A549 (cell line): ENCODE measurements at regions not wholly inside any gene's neighbourhood (a gene's known extent, or its start where the extent isn't known, plus 50 kb on each side); places are given as distances from the start of the nearest gene placed in this dataset.
"Not testable (repeated sequence)": the region's sequence is repeated elsewhere in the genome, so short reads cannot be mapped to it uniquely, and the experiment has no call there.

Experiments used
- ATAC-seq, 2 experiments: fragments of 200-7000 bp in 1 of 2; fragments of >200 bp in 1 of 2; cut with Nextera tagmentation in 1 of 2; cut with Tn5 transposase in 1 of 2; 3 replicates each; pipeline versions ENCODE4 v1.8.0 to v1.9.1; 2018 to 2020; ENCODE audit warnings: mild to moderate bottlenecking in 1 of 2, moderate library complexity in 1 of 2
- CTCF ChIA-PET: fragments of 300-600 bp; sonication (Branson Sonifier 250); formaldehyde crosslinking; extraction: SDS; loops from one replicate; lab custom pipeline; 2021; ENCODE audit warnings: antibody characterized with exemption, inconsistent platforms; lab: Yijun Ruan, JAX
- POLR2A ChIA-PET: fragments of 350-600 bp; formaldehyde crosslinking; extraction: SDS; loops from one replicate; lab custom pipeline; 2021; ENCODE audit warnings: antibody characterized with exemption, inconsistent platforms; lab: Yijun Ruan, JAX
- DNase-seq, 2 experiments: peaks; one replicate each; pipeline versions ENCODE4 v3.0.0 to v3.0.0-alpha.2; 2011 to 2016; ENCODE audit warnings: low read depth in 1 of 2, low spot score in 1 of 2
- FAIRE-seq: peaks from 2 replicates; lab custom pipeline; 2011; peaks lifted over from hg19 to GRCh38; lab: Jason Lieb, UNC
- H3K27ac ChIP-seq, 2 experiments: fragments of >200 bp; sonication (Bioruptor Twin); formaldehyde crosslinking; 3 replicates each; pipeline ENCODE4 v1.5.1; 2016 to 2017
- H3K4me1 ChIP-seq: fragments of >200 bp; sonication (Bioruptor Twin); formaldehyde crosslinking; 3 replicates; pipeline ENCODE4 v1.6.1; 2016
- H3K4me2 ChIP-seq: fragments of >200 bp; sonication (Bioruptor Twin); formaldehyde crosslinking; 3 replicates; pipeline ENCODE4 v1.6.1; 2016
- H3K4me3 ChIP-seq: fragments of >200 bp; sonication (Bioruptor Twin); formaldehyde crosslinking; 3 replicates; pipeline ENCODE4 v1.5.1; 2016
- H3K9me3 ChIP-seq: fragments of >200 bp; sonication (Bioruptor Twin); formaldehyde crosslinking; 3 replicates; pipeline ENCODE4 v1.6.1; 2016
- CHD4 ChIP-seq: fragments of 200-600 bp; sonication (generic); IDR thresholded peaks from 2 replicates; pipeline ENCODE4 v1.6.1; 2016; ENCODE audit warnings: antibody characterized with exemption, mild to moderate bottlenecking, borderline replicate concordance
- EHF ChIP-seq: fragments of 250-450 bp; sonication (Bioruptor Pico); IDR thresholded peaks from 2 replicates; pipeline ENCODE4 v1.5.0; 2020; ENCODE audit warnings: mild to moderate bottlenecking
- ELK1 ChIP-seq: fragments of 150-350 bp; IDR thresholded peaks from 2 replicates; pipeline ENCODE4 v1.6.1; 2014; ENCODE audit warnings: low read depth, mild to moderate bottlenecking, low read length
- EP300 ChIP-seq, 2 experiments: fragments of >200 bp; sonication (Bioruptor Twin); formaldehyde crosslinking; IDR thresholded peaks; 2 replicates in 1 of 2; 3 replicates in 1 of 2; pipeline ENCODE4 v1.6.1; 2016 to 2017
- FOSL2 ChIP-seq, 2 experiments: fragments of 450-650 bp in 1 of 2; fragments of >200 bp in 1 of 2; sonication (Bioruptor Twin) in 1 of 2; formaldehyde crosslinking; IDR thresholded peaks; 2 replicates each; pipeline versions ENCODE4 v1.5.0 to v1.6.1; 2016 to 2020; ENCODE audit warnings: mild to moderate bottlenecking in 1 of 2, moderate library complexity in 1 of 2
- GATA3 ChIP-seq: IDR thresholded peaks from 2 replicates; pipeline ENCODE4 v1.6.1; 2012; ENCODE audit warnings: borderline replicate concordance
- HOXB13 ChIP-seq: fragments of 250-450 bp; sonication (Bioruptor Pico); IDR thresholded peaks from 2 replicates; pipeline ENCODE4 v1.5.0; 2020; ENCODE audit warnings: low read depth, mild to moderate bottlenecking, moderate library complexity
- JUN ChIP-seq, 2 experiments: fragments of >200 bp; sonication (Bioruptor Twin); formaldehyde crosslinking; IDR thresholded peaks; 2 replicates in 1 of 2; 3 replicates in 1 of 2; pipeline ENCODE4 v1.6.1; 2016 to 2017
- KDM5A ChIP-seq: fragments of 200-600 bp; sonication (generic); IDR thresholded peaks from 2 replicates; pipeline ENCODE4 v1.6.1; 2016; ENCODE audit warnings: antibody characterized with exemption, mild to moderate bottlenecking
- POLR2A ChIP-seq: IDR thresholded peaks from 2 replicates; pipeline ENCODE4 v1.6.1; 2012; ENCODE audit warnings: mild to moderate bottlenecking, low read length
- RFX5 ChIP-seq: fragments of 450-650 bp; IDR thresholded peaks from 2 replicates; pipeline ENCODE4 v1.7.1; 2014; ENCODE audit warnings: antibody characterized with exemption, mild to moderate bottlenecking, moderate library complexity
- RNF2 ChIP-seq: fragments of 200-600 bp; sonication (generic); IDR thresholded peaks from 2 replicates; pipeline ENCODE4 v1.6.1; 2016; ENCODE audit warnings: low read depth, mild to moderate bottlenecking, antibody characterized with exemption, moderate library complexity, borderline replicate concordance
- SMC3 ChIP-seq: fragments of >200 bp; sonication (Bioruptor Twin); formaldehyde crosslinking; IDR thresholded peaks from 3 replicates; pipeline ENCODE4 v1.6.1; 2018; ENCODE audit warnings: inconsistent platforms
- ZNF302 ChIP-seq: fragments of 250-450 bp; sonication (Bioruptor Pico); IDR thresholded peaks from 2 replicates; pipeline ENCODE4 v1.9.0; 2021; ENCODE audit warnings: inconsistent platforms, mild to moderate bottlenecking, moderate library complexity
- WGBS: methylation state at CpG from one replicate; pipeline ENCODE4 v1.1.6; 2017; ENCODE audit errors: missing lambda C conversion rate; 5-methylcytosine and 5-hydroxymethylcytosine counted together
- TF ChIP-seq, protein P1 (sequence below): fragments of 200-600 bp; sonication (generic); IDR thresholded peaks from 2 replicates; pipeline ENCODE4 v1.6.1; 2016; ENCODE audit warnings: antibody characterized with exemption, mild to moderate bottlenecking, moderate library complexity
- TF ChIP-seq, protein P2 (sequence below): fragments of >200 bp; sonication (Bioruptor Twin); formaldehyde crosslinking; IDR thresholded peaks from 3 replicates; pipeline ENCODE4 v1.5.1; 2016
- TF ChIP-seq, protein P3 (sequence below): fragments of >200 bp; sonication (Bioruptor Twin); formaldehyde crosslinking; IDR thresholded peaks from 2 replicates; pipeline ENCODE4 v1.6.1; 2016
- TF ChIP-seq, protein P4 (sequence below): IDR thresholded peaks from 2 replicates; pipeline ENCODE4 v1.6.1; 2012; ENCODE audit warnings: low read depth, borderline replicate concordance
- TF ChIP-seq, protein P5 (sequence below): IDR thresholded peaks from 2 replicates; pipeline ENCODE4 v1.6.1; 2012

GRCh38 chr4:3874525-3875110 is 108.4 kb downstream of the ADRA2C start:
- ATAC-seq (no peak), FAIRE-seq (no peak)

GRCh38 chr4:3875466-3875865 is 109.3 kb downstream of the ADRA2C start:
- H3K27ac ChIP-seq = no peak overlapping the region
- 0% methylated on average over 3 of the region's 4 CpGs for WGBS
- TF ChIP-seq ZNF302 (CRISPR knock-in tag) (no peak), ELK1 (no peak), SMC3 (no peak), RFX5 (no peak), EHF (CRISPR knock-in tag) (no peak), GATA3 (no peak), RNF2 (no peak), POLR2A (no peak), JUN (IDR thresholded peaks at IDR 0.05) (no peak), HOXB13 (CRISPR knock-in tag) (no peak), KDM5A (no peak), FOSL2 (IDR thresholded peaks at IDR 0.05) (no peak), FOSL2 (CRISPR knock-in tag; IDR thresholded peaks at IDR 0.05) (no peak)
- TF ChIP-seq, protein P1, sequence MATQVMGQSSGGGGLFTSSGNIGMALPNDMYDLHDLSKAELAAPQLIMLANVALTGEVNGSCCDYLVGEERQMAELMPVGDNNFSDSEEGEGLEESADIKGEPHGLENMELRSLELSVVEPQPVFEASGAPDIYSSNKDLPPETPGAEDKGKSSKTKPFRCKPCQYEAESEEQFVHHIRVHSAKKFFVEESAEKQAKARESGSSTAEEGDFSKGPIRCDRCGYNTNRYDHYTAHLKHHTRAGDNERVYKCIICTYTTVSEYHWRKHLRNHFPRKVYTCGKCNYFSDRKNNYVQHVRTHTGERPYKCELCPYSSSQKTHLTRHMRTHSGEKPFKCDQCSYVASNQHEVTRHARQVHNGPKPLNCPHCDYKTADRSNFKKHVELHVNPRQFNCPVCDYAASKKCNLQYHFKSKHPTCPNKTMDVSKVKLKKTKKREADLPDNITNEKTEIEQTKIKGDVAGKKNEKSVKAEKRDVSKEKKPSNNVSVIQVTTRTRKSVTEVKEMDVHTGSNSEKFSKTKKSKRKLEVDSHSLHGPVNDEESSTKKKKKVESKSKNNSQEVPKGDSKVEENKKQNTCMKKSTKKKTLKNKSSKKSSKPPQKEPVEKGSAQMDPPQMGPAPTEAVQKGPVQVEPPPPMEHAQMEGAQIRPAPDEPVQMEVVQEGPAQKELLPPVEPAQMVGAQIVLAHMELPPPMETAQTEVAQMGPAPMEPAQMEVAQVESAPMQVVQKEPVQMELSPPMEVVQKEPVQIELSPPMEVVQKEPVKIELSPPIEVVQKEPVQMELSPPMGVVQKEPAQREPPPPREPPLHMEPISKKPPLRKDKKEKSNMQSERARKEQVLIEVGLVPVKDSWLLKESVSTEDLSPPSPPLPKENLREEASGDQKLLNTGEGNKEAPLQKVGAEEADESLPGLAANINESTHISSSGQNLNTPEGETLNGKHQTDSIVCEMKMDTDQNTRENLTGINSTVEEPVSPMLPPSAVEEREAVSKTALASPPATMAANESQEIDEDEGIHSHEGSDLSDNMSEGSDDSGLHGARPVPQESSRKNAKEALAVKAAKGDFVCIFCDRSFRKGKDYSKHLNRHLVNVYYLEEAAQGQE = no peak
- TF ChIP-seq, protein P2, sequence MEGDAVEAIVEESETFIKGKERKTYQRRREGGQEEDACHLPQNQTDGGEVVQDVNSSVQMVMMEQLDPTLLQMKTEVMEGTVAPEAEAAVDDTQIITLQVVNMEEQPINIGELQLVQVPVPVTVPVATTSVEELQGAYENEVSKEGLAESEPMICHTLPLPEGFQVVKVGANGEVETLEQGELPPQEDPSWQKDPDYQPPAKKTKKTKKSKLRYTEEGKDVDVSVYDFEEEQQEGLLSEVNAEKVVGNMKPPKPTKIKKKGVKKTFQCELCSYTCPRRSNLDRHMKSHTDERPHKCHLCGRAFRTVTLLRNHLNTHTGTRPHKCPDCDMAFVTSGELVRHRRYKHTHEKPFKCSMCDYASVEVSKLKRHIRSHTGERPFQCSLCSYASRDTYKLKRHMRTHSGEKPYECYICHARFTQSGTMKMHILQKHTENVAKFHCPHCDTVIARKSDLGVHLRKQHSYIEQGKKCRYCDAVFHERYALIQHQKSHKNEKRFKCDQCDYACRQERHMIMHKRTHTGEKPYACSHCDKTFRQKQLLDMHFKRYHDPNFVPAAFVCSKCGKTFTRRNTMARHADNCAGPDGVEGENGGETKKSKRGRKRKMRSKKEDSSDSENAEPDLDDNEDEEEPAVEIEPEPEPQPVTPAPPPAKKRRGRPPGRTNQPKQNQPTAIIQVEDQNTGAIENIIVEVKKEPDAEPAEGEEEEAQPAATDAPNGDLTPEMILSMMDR = no peak
- TF ChIP-seq, protein P3, sequence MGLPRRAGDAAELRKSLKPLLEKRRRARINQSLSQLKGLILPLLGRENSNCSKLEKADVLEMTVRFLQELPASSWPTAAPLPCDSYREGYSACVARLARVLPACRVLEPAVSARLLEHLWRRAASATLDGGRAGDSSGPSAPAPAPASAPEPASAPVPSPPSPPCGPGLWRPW = no peak
- TF ChIP-seq, protein P4, sequence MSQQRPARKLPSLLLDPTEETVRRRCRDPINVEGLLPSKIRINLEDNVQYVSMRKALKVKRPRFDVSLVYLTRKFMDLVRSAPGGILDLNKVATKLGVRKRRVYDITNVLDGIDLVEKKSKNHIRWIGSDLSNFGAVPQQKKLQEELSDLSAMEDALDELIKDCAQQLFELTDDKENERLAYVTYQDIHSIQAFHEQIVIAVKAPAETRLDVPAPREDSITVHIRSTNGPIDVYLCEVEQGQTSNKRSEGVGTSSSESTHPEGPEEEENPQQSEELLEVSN = no peak
- TF ChIP-seq, protein P5, sequence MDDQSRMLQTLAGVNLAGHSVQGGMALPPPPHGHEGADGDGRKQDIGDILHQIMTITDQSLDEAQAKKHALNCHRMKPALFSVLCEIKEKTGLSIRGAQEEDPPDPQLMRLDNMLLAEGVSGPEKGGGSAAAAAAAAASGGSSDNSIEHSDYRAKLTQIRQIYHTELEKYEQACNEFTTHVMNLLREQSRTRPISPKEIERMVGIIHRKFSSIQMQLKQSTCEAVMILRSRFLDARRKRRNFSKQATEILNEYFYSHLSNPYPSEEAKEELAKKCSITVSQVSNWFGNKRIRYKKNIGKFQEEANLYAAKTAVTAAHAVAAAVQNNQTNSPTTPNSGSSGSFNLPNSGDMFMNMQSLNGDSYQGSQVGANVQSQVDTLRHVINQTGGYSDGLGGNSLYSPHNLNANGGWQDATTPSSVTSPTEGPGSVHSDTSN = no peak
- DNase-seq = no peak
- no peak overlapping the region for H3K4me2 ChIP-seq
- no peaks in the 10 kb centered on the region for H3K4me1 ChIP-seq
- ChIA-PET POLR2A (no interaction called here), CTCF (interaction anchor here (1.7 kb wide), 1 partner anchor 20 kb away, joined by 3 read pairs; no protein-coding TSS in a partner anchor)
- FAIRE-seq = no peak
- H3K9me3 ChIP-seq = peaks cover 4% of the 10 kb centered on the region
- no peak overlapping the region for H3K4me3 ChIP-seq
- no peak for ATAC-seq

More at GRCh38 chr4:3874525-3875110, 108.4 kb downstream of the ADRA2C start:
- CTCF ChIA-PET = interaction anchor here (1.7 kb wide), 1 partner anchor 21 kb away, joined by 3 read pairs; no protein-coding TSS in a partner anchor
- no peak for TF ChIP-seq CHD4
- no peak for TF ChIP-seq EP300 (IDR thresholded peaks at IDR 0.05)
- TF ChIP-seq, all 56 proteins: peak for 0
- POLR2A ChIA-PET = no interaction called here
- Histone ChIP-seq H3K4me1 (no peaks in the 10 kb centered on the region), H3K9me3 (peaks cover 4% of the 10 kb centered on the region), H3K4me3 (no peak overlapping the region), H3K27ac (no peak overlapping the region), H3K4me2 (no peak overlapping the region)
- no peak for DNase-seq
- 8% methylated on average over 5 of the region's 11 CpGs for WGBS

DNA sequence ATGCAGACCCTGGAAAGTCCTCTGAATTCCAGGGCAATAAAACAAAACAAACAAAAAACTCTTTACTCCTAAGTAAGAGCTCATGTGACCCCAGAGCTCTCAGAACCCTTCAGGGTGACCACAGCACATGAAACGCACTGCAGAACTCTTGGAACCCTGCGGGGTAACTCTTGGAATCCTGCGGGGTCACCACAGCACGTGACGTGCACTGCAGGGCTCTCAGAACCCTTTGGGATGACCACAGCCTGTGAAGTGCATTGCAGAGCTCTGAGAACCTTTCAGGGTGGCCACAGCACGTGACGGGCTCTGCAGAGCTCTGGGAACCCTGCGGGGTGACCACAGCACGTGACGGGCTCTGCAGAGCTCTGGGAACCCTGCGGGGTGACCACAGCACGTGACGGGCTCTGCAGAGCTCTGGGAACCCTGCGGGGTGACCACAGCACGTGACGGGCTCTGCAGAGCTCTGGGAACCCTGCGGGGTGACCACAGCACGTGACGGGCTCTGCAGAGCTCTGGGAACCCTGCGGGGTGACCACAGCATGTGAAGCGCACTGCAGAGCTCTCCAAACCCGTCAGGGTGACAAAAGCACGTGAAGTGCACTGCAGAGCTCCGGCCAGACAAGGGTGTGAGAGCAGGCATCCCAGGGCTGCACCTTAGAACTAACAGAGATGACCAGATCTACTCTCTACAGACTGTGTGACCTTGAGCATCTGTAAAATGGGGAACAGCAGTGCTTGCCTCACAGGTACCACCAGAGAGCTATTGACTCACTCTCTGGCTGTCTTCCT is 110.1 kb downstream of the ADRA2C start:
- ATAC-seq, H3K9me3 ChIP-seq, H3K4me3 ChIP-seq, DNase-seq, POLR2A ChIA-PET, H3K4me2 ChIP-seq, H3K27ac ChIP-seq, H3K4me1 ChIP-seq, FAIRE-seq: not testable (repeated sequence)
- CTCF ChIA-PET = interaction anchor here (0.6 to 1.7 kb wide), 5 partner anchors 8 to 433 kb away, joined by 3 to 5 read pairs (median 3); no protein-coding TSS in a partner anchor
- WGBS = 0% methylated on average over 7 of the region's 24 CpGs
